Glomerular endothelial cell (primary cell): ENCODE measurements at regions not wholly inside any gene's neighbourhood (a gene's known extent, or its start where the extent isn't known, plus 50 kb on each side); places are given as distances from the start of the nearest gene placed in this dataset.
"Not testable (repeated sequence)": the region's sequence is repeated elsewhere in the genome, so short reads cannot be mapped to it uniquely, and the experiment has no call there.

Experiments
- DNase-seq: peaks from one replicate; pipeline ENCODE4 v3.0.0-alpha.2; 2011; ENCODE audit warnings: low read depth, low spot score; ENCODE audit errors: extremely low read depth

DNA sequence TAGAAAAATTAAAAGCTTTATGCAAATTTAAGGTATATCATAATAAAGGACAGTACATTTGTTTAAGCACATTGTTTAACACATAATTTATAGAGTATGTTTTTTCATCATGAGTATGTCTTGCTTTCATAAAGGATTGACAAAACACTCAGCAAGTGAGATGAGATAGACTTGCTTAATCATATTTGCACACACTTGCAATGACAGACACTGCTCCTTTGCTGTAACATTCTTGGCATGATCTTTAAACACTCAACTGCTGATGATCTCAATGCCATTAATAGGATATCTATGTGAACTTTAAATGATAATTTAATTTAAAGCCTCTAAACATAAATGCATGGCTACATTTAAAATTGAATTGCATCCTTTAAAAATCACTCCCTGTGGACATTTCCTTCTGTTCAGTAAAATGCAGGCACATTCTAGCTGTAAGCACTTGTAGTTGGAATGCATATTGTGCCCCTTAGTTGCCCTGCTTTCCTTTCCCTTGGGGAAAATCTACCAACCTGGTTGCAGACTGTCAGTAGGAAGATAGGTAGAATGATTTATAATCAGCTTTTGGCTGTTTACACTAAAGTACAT is 979.0 kb downstream of the TMTC2 start:
- no peak for DNase-seq

DNA sequence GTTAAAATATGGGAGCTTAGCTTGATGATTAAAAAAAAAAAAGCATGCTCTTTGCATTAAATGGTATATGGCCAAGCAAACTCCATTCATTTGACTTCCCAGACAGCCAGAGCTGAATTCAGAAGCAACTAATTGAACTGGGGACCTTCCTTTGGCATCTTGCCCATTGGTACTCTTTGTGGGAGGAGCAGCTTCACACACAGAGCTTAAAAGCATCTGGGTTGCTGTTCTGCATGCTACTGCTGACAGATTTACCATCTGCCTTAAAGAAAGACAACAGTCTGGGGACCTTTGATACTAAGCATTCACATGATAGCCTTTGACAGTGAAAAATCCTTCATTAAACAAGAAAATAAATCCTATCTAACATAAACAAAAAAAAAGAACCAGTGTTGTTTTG is 977.9 kb downstream of the TMTC2 start:
- no peak for DNase-seq

- no peak for DNase-seq
These were observed 974.1 kb downstream of the TMTC2 start for GRCh38 chr12:83660727-83661358.

- no peak for DNase-seq
These were observed 972.6 kb downstream of the TMTC2 start for GRCh38 chr12:83659321-83659720.

GRCh38 chr12:83656004-83656403 is 969.3 kb downstream of the TMTC2 start:
- DNase-seq = no peak

- no peak for DNase-seq
These were observed 955.5 kb downstream of the TMTC2 start for GRCh38 chr12:83642205-83642604.

- DNase-seq = no peak
These were observed 955.1 kb downstream of the TMTC2 start for GRCh38 chr12:83641789-83642188.

DNA sequence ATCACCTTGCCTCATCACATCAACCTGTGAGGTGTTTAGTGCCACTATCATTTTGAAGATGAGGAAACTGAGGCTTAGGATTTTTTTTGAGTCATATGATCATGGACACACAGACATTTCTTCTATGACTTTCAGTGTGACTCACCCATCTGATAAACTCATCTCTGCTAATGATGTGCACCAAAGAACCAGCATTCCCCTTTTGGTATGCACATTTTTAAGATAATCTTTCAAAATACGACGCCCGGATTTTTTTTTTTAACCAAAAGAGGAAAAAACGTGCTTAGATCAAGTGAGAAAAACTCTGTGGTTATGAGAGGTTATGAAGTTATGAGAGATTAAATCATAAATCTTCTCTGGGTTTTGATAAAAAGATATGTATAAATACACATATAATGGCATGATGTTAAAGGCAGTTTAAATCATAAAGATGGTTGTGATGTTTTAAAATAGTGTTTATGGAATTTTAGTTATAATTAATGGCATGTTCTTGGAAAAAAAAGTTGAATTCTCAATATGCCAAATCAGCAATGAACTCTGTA is 948.1 kb downstream of the TMTC2 start:
- DNase-seq = no peak

GRCh38 chr12:83630526-83630925 is 943.8 kb downstream of the TMTC2 start:
- DNase-seq = no peak

DNA sequence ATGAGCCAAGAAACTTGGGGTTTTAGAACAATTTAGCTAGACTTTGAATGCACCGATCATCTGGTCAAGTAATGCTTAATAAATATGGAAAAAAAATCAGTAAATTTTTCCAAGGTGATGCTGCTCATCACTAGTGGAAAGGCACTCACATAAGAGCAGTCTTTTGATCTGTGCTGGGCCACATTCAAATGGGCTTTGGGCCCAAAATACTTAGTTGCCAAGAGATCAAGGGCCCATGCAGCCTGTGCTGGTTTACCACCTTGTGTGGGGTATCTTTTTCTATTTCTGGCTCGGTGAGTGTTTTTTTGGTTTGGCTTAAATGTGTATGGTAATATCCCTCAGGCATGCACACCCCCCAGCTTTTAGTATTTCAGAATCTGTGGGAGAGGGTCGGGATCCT is 943.2 kb downstream of the TMTC2 start:
- no peak for DNase-seq

DNA sequence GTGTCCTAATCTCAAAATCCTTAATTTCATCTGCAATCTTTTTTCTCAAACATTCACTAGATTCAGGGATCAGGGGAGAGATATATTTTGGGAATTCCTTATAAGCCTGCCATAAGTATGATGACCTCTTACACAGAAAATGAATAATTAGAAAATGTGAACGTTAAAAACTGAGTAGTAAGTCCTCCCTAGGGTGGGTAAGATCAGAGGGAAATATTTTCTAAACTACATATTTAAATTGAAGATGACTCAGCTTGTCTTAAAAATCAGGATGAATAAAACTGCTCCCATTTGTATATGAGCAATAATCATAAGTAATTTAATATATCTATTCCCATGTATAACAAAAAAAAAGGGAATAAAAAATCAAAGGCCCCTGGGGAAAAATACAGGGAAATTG is 935.5 kb downstream of the TMTC2 start:
- no peak for DNase-seq

DNA sequence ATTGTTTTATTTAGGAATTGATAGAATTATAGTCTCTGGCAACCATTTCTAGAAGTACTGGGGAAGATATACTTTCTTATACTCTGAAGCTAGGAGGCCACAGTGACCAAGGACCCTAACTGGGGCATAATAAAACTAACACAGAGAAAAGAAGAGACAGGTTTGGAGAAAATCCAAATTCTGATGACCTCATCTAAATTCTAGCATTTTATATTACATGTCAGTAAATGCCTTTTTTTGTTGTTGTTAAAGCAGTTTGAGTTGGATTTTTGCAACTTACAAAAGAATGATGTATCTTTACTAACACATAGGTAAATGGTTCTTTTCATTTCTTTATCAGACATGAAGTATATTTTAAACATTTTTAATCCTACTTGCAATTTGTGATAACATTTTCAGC is 933.3 kb downstream of the TMTC2 start:
- no peak for DNase-seq

DNA sequence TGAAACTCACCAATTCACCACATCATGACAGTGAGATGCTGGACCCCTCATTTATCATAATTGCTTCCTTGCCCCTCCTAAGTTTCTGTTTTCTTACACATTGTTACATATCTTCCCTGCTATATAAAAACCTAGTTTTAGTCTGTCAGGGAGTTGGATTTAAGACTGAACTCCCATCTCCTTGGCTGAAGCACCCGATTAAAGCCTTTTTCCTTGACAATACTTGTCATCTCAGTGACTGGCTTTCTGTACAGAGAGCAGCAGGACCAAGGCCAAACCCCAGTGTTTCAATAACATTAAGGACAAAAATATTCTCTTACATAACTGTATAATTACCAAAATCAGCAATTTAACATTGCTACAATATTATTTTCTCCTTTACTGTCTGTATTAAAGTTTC is 928.4 kb downstream of the TMTC2 start:
- no peak for DNase-seq

- DNase-seq = no peak
These were observed 926.9 kb downstream of the TMTC2 start for GRCh38 chr12:83613586-83614110.

GRCh38 chr12:83603106-83603505 is 916.4 kb downstream of the TMTC2 start:
- DNase-seq = no peak

DNA sequence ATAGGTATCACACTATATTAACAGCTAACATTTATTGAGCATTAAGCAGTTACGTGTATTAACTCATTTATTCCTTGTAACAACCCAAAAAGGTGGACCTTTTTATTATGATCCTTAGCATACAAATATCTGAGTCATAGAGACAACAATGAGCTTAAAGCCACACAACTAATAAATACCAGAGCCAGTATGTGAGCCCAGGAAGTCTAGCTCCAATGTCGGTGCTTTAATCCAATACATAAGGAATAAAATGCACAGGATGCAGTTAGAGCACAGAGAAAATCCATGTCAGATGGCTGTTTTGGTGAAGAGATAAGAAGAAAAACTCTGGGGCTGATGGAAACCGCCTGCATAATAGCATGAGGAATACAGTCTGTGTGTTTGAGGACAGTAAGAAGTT is 888.6 kb downstream of the TMTC2 start:
- no peak for DNase-seq

DNA sequence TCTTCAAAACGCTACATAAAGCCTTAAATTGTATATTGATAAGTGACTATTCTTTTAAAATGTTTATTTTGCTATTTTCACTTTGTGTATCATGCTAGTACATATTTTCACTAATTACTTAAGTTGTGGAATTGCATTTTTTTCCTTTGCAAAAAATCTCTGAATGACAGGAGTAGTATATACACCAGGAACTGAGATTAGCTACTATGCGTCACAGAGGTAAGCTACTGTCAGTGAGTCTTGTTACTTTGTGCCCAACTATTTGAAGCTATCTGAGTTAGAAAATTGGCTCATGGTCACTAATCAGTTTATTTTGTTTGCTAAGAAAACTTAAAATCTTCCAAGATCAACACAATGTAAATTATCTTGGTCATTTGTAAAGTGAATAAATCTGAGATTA is 887.4 kb downstream of the TMTC2 start:
- DNase-seq = no peak

- DNase-seq = no peak
These were observed 887.0 kb downstream of the TMTC2 start for GRCh38 chr12:83573671-83574070.

DNA sequence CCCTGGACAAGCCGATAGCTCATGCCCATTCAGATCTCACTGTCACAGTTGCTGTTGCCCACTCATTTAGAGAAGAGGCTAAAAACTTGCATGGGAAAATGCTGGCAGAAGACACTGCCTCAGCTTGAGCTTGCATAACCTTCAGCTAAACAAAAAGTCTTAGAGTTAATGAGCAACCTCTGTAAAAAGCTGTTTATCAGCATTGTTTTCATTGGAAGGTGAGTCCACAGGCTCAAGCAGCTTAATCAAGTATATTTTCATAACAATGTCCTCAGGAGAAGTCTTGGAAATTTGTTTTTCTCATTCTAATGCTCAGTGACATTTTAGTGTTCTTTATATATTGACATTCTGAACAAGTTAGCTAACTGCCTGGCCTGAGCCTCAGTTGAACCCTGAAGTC is 872.9 kb downstream of the TMTC2 start:
- DNase-seq = no peak

DNA sequence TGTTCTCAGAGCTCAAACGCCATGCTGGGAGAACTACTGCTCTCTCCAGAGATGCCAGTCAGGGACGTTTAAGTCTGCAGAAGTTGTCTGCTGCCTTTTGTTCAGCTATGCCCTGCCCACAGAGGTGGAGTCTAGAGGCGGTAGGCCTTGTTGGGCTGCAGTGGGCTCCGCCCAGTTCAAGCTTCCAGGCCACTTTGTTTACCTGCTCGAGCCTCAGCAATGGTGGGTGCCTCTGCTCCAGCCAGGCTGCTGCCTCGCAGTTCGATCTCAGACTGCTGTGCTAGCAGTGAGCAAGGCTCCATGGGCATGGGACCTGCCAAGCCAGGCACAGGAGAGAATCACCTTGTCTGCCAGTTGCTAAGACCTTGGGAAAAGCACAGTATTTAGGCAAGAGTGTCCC is 869.3 kb downstream of the TMTC2 start:
- DNase-seq = not testable (repeated sequence)

DNA sequence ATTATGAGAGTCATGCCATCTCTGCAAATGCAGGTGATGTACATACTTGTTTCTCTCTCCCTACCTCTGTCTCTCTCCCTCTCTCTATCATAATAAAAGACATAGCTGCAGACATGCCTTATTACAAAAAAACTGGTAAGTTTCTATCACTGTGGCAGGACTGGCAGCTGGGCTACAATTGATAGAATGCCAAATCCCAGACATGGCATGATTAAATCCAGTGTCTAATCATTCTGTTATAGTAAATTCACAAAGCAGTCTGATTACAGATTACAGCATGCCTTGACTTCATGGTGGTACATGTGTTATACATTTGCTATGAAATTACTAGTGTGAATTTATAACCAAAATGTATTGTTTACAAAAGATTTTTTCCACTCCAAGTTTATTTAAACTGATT is 854.7 kb downstream of the TMTC2 start:
- no peak for DNase-seq

DNA sequence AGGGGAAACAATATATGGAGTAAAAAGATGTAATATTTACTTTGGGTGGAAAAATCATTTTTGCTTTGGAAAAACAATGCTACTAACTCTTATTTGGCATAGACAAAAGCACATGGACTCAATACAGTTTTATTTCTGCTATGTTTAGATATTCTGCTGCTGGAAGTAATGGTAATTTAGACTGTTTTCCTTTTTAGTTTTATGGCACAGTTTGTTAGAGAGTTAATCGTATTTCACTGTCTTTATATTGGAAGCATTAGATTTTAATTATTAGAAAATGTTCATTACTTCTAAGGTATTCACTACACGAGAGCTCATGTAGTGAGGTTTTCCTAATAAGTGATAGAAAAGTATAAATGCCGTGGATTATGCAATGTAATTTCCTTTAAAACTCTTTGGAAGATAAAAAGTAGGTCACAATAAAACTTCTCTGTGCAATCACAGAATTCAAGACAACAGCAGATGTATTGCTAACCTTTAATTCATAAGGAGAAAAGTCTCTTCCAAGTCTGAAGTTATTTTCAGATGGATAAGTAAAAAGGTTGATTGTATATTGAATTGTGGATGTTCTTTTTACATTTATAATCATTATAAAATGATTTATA is 851.8 kb downstream of the TMTC2 start:
- no peak for DNase-seq
